ENCODE measurements at regions not wholly inside any gene's neighbourhood (a gene's known extent, or its start where the extent isn't known, plus 50 kb on each side); places are given as distances from the start of the nearest gene placed in this dataset.
"Not testable (repeated sequence)": the region's sequence is repeated elsewhere in the genome, so short reads cannot be mapped to it uniquely, and the experiment has no call there.

DNA sequence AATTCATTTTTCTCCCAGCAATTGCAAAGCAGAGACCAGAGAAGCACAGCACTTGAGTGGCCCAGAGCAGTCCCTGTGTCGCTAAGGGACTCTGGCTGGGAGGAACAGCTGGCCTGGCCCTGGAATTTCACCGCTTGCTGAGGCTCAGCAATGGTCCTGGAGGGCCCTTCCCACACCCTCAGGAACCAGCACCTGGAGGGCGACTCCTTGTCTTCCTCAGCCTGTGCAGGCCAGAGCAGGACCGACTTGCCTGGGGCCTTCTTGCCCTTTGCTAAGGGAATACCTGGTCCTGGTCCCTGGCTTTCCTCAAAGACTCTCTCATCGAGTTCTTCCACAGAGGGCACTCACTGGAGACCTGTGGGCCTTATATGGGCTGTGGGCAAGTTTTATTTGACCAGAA is 294.6 kb downstream of the RPLP1 start:
- DNase-seq: no peak

DNA sequence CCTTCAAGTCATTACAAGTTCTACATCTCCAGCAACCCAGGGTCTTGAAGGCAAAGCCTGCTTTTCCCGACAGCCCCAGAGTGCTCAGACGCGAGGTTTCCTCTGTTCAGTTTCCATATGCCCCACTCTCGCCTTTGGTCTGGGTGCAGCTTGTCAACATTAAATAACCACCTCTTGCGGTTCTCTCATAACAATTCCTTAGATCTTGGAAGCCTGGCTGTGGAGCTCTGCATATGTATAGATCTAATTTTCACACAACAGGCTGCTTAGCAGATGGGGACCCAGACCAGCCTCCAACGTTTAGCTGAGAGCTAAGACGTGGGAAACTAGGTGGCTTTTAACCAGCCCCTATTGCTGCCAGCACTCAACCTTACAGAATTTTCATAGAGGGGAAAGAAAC is 295.5 kb downstream of the RPLP1 start:
- DNase-seq: no peak

DNA sequence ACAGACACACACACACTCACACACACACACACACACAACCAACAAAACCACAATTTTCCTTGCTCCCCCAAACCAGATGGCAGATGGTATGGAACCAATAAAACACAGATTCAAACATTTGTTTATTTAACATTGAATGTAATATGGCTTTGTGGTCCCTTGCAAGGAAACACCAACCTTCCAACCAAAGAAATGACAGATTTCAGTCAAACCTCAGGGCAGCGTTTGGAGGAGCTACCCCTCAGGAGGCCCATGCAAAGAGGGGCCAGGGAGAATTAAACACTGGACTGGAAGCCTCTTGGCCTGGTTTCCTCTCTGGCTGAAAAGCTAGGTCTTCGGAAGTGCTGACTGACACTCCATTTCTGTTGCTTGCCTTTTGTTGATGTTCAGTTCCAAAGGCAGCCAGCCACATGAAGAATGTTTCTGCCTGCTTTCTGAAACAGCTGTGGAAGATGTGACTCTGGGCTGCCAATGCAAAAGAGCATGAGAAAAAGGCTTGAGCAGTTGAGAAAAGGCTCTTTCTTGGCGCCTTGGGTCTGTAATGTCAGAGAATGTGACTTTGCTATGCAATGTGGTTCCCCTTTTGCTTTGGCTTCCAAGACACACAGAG is 296.1 kb downstream of the RPLP1 start:
- no peak for DNase-seq

DNA sequence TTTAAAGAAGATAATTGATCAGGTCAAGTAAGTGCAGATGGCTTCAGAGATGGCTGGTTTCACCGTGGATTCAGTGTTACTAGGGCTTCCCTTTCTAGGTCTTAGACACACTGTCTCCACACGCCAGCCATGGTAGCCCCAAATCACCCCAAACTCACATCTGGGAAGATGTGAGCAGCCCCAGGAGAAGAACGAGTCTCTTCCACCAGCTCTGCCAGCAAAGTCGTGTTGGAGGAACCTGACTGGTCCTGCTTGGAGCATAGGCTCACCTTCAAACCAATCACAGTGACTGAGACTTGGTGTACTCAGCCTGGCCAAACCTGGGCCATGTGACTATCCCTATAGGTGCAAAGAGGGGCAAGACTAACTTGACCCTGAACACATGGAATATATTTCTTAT is 296.7 kb downstream of the RPLP1 start:
- DNase-seq: no peak

DNA sequence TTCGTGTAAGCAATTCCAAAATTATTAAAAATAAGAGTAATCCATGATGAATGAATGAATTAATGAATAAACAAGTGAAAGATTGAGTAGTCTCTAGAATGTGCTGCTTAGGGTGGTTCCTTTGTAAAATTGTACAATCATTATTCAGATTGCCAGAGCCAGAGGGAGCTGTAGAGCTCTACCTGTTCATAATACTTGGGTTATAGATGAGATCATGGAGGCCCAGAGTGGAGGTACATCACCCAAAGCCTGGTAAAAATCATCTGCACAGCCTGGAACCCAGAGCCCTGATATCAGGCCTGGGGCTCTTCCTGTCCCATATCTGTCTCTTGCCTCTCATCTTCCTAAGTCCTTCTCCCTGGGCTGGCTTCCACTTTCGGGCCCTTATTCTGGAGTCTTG is 297.2 kb downstream of the RPLP1 start:
- no peak for DNase-seq

DNA sequence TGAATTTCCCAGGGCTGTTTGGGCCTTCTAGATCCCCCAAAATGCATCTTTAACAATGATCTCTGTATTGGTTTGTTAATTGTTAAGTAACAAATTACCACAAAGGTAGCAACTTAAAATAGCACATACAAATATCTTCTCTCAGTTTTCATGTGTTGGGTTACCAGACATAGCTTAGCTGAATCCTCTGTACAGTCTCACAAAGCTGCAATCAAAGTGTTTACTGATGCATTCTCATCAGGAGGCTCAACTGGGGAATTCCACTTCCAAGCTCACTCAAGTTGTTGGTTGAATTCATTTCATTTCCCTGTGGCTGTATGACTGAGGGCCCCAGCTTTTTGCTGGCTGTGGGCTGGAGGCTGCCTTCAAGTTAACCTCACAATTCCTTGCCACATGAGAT is 297.6 kb downstream of the RPLP1 start:
- DNase-seq: no peak

DNA sequence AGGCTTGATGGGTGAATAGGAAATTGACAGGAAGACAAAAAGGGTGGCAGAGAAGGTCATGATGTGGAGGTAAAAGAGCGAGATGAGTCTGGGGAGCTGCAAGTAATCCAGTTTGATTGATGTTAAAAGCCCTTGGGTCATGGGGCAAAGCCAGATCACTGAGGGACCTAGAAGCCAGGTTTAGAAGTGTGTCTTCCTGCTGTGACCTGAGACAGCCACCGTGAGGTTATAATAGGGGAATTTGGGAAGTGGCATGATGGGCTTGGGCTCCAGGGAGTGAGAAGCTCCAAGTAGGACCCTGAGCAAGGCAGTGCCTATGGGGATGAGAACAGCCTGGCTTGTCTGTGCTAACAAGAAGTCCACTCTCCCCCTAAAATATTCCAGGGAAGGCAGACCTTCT is 298.5 kb downstream of the RPLP1 start:
- no peak for DNase-seq

DNA sequence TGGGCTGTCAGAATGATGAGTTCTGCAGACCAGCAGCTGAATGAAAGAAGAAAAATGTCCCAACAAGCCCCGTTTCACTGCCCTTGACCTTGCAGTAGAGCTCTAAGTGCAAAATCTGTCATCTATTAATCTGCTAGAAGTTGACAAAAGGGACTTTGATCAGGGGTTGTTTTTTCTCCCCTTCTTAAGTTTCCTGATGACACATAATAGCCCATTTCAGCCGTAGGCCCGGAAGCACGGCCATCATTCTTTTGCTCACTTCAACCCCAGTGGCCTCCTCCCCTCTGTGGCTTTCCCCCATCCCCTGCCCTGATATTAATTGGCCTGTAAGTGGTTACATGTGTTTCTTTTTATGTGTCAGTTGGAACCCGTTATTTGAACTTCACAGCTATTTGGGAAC is 298.9 kb downstream of the RPLP1 start:
- no peak for DNase-seq

DNA sequence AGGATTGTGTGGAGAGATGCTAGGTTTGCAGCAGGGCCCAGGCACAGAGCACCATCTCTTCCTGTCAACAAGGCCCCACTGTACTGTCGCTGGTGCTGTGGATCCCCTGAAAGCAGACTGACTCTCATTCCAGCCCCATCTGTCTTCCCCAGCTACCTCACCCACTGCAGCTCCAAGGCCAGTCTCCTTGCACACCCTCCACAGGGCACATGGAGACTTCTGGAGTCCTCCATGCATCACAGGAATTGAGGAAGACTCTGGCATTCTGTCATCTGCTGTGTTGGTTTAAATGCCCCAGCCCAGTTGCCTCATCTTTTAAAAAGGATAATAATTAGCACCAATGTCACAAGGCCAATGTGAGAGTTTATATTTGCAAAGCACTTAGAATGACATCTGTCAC is 301.2 kb downstream of the RPLP1 start:
- DNase-seq: no peak

DNA sequence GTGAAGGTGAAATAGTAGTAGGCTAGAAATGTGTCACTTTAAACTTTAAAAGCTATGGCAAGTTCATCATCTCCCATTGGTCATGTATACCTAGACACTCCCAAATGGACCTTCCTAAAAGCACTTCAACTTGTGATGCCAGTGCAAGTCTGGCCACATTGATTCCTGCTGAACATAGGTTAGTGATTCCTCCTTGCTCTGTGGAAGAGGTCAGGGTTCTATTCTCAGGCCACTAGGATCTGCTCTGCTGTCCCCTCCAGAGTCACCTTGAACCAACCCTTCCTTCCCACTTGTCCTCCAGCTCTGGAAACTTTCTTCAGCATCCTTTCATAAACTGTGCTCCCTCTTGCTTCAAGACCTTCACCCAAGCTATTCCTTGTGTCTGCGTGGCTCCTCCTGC is 301.7 kb downstream of the RPLP1 start:
- DNase-seq: no peak

DNA sequence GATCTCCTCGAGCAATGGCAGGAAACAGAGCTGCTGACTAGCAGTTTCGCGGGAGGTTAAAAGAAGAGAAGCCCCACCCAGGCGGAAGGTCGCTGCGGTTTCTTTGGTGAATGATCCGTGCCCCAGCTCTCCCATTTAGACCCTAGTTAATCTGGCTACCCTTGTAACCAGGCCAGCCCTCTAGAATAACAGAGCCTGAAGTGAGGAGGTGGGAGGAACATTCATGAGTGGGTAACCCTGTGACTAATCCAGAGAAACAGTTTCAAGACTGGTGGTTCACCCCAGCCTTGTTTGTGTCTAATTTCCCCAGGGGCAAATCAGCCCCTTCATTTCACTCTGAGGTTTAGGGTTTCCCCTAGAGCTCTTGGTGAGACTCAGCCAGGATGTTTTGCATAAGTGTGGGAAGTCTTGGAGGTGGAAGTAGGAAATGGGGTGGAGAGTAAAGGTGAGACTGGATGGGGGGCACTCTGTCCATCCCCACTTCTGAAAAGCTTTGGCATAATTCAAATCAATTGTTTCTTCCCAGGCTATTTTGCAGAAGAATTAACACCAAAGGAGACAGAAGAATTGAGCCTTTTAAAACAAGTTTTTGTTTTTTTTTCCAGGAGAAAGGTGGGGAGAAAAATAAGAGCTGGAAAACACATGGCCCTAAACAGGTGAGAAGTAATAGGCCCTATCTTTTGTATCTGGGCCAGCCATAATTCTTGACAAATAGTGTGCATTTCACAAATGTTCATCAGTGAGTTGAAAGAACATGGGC is 303.1 kb downstream of the RPLP1 start:
- peak; percentile 50 for DNase-seq

DNA sequence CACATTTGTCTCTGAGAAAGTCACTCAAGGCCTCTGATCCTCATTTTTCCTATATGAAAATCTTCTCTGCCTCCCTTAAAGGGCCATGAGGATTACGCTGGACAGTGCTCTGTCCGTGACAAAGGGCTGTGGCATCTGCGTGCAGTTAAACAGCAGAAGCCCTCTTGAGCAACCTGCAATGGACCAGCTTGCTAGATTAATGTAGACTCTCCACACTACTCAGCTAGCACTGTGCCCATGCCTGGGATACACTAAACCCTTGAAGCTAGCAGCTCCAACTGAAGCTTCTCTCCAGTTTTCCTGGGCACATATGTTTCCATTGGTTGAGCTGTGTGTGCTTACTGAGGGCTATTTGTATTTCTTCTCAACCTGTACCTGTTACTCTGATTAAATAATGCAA is 303.8 kb downstream of the RPLP1 start:
- DNase-seq: no peak

DNA sequence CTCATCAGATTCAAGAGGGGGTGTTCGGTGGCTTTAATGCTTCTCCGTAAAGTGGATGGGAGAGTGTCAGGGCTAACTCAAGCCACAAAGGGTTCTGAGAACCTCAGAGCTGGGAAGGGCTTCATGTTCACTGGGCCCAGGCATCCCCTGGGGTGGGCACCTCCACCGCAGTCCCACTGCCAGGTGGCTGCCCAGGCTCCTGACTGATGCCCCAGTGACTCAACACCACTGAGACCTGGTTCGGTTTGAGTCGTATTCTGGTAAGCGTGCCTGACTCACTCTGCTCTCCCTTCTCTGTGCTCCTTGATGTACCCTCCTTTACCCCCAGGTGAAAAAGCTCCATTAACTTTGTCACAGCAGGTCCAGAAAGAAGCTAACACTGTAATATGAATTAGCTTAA is 304.6 kb downstream of the RPLP1 start:
- DNase-seq: no peak

DNA sequence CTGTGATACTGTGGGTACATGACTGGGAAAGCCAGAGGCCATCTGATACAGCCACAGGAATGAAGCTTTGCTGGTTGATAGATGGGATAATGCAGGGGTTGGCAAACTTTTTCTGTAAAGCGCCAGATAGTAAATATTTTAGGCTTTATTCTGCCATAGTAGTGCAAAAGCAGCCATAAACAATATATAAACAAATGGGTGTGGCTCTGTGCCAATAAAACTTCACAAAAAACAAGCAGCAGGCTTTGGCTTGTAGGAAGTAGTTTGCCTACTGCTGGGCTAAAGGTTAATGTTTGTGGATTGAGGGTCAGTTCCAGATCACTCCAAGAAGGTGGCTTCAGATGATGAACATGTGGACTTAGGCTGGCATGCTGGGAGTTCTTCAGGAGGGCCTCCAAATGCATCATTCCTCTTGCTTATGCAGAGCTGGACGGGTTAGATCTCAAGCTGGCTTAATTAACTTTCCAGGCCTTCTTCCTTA is 305.7 kb downstream of the RPLP1 start:
- no peak for DNase-seq

DNA sequence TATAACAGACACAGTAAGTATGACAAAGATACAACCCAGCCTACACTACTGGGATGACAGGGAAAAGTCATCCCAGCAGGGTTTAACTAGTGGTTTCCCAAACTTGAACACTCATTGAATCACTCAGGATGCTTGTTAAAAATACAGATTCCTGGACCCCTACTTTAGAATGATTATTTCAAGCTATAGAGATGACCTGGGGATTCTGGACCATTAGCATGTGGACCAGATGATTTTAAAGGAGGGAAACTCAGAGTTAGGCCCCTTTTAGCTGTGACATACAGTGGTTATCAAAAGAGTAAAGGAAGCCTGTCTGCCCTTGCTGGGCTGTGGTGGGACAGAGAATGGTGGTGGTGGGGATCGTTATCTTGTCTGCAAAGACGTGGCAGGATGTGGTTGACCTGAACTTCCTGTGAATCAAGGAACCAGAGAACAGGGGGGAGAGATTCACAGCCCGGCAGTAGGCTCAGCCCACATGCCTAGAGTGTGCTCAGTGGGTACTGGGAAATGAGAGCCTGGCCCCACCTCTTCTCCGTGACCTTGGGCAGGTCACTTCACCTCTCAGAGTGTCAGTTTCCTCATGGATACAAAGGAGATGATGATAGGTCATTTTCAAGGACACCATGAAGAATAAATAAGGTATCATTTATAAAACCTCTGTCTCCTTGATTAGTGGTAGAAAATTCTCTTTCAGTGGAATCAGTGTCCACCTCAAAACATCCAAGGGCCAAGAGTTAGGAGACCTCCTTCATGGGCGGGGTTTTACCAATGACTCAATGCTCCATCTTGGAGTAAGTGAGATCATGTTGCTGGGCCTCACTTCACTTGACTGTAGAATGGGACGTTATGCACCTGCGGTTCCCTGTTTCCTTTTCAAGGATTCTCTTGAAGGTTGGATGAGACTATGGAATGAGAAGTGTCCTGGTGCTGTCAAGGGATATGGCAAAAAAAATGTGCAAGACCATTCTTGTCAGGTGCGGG is 306.5 kb downstream of the RPLP1 start:
- DNase-seq: peak; percentile 76

DNA sequence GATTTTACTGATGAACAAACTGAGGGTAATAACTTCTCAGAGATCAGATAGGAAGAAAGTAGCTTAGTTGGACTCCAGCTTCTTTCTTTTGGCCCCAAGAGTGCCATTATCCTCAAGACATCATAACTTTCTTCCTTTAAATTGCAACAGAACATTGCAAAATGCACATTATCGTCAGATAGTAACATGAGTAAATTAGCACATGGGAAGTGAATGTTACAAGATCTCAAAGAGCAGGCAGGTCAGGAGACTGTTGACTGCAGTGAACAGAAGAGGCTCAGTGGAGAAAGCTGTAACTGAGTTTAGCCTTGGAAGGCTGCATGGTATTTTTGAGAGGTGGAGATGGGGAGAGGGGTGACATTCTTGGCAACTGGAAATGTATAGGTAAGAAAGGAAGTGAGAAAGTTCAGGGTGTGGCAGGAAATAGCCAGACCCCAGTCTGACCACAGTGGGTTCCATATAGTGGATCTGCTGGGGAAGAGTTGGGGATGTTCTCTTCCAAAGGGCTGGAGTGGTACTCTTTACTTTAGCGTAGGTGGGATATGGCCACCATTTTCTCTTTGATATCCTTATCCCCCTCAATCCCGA is 307.7 kb downstream of the RPLP1 start:
- no peak for DNase-seq

DNA sequence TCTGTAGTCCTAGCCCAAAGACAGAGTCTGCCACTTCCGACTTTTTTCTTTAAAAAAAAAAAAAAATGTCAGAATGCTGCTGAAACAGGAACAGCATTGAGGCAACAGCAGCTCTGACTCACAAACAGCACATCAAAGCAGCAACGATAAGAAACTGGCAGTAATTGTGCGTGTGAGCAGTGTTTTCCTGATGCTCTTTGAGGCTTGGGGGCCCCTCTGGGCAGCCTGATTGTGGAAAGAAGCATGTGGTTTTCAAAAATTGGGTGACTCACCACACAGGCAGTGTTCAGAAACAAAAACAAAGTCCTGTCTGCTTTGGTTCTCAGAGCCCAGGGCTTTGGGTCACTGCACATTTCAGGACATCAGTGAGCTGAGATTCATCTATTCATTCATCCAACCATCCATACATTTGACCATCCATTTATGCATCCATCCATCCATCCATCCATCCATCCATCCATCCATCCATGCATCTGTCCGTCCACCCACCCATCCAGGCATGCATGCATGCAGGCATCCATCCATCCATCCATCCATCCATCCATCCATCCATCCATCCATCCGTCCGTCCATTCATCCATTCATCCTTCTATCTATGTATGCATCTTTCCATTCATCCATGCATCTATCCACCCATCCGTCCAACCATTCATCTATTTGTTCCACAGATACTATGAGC is 308.4 kb downstream of the RPLP1 start:
- peak; percentile 56 for DNase-seq

DNA sequence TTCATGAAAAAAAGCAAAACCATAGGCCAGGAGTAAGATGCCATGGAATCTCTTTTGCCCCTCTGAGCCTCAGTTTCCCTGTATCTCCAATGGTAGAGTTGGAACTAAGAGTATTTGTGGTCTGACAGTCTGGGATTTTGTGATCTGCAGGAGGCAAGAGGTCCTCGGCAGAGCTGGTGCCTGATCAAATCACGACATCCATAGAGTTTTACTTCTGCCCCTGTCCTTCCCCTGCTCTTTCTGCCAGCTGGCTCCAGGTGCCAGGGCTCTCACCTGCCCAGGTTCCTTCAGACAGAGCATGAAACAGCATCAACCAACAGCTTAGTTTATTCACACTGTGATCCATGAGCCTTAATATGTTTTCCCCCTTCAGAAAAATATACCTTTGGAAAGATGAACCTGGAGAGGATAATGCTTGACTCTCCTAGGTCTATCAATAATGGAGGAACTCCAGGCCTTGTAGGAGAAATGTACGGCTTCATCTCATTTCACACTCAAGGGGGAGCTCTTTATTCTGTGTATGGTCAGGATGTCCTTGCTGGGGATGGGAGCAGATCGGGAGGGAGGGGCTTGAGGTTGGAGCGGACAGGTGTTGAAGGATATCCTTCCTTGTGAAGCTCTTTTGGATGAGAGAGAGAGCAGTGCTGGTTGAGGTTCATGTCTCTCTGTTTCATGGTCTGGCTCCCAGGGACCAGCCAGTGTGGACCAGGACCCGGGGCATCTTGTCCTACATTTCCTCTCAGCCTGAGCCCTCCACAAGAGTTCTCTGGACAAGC is 309.9 kb downstream of the RPLP1 start:
- DNase-seq: no peak

DNA sequence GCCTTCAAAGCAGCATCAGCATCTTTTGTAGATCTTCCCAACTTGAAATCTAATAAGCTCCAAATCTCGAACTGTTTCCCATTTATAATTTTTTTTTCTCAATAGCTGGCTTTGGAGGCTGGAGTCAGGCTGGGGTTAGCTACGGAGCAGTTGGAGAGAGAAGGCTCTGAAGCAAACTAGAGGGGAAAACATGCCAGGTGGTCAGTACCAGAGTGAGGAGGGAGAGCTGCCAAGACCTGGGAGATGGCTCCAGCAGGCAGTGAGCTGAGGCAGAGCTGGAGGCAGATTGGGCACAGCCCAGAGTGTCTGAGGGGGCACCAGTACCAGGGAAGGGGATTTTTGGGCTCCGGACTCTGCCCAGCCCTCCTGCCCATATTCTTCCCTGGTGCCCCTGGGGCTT is 311.2 kb downstream of the RPLP1 start:
- no peak for DNase-seq

DNA sequence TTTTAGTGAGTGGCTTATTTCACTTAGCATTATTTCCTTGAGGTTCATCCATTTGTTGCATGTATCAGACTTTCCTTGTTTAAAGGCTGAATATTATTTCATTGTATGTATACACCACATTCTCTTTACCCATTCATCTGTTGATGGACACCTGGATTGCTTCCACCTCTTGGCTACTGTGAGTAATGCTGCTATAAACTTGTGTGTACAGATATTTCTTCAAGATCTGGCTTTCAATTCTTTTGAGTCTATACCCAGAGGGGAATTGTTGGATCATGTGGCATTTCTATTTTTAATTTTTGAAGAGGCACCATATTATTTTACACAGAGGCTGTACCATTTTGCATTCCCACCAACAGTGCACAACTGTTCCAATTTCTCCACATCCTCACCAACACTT is 313.5 kb downstream of the RPLP1 start:
- no peak for DNase-seq

DNA sequence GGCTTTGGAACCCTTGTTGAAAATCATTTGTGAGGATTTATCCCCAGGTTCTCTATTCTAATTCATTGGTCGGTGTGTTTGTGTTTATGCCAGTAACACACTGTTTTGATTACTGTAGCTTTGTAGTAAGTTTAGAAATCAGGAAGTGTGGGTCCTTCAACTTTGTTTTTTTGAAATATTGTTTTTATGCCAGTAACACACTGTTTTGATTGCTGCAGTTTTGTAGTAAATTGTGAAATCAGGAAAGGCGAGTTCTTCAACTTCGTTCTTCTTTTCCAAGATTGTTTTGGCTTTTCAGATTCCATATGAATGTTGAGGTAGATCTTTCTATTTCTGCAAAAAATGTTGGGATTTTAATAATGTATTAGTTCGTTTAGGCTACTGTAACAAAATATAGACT is 314.6 kb downstream of the RPLP1 start:
- no peak for DNase-seq

DNA sequence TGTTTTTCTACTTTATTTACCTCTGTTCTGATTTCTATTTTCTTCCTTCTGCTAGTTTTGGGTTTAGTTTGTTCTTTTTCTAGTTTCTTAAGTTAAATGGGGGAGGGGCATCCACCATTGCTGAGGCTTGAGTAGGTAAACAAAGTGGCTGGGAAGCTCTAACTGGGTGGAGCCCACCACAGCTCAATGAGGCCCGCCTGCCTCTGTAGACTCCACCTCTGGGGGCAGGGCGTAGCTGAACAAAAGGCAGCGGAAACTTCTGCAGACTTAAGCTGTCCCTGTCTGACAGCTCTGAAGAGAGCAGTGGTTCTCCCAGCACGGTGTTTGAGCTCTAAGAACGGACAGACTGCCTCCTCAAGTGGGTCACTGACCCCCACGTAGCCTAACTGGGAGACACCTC is 316.7 kb downstream of the RPLP1 start:
- not testable (repeated sequence) for DNase-seq

Data from T-helper 9 cell (primary cell).